CD8-positive, alpha-beta memory T cell (primary cell): ENCODE measurements at regions not wholly inside any gene's neighbourhood (a gene's known extent, or its start where the extent isn't known, plus 50 kb on each side); places are given as distances from the start of the nearest gene placed in this dataset.
A peak's percentile ranks its signal among the peaks of the same experiment; 100 is the strongest.

Experiments
- CTCF ChIA-PET: fragments of 350-600 bp; sonication (Branson Sonifier 250); formaldehyde crosslinking; loops from one replicate; lab custom pipeline; 2021; ENCODE audit warnings: antibody characterized with exemption; lab: Charles Lee
- POLR2A ChIA-PET: fragments of 350-600 bp; sonication (Branson Sonifier 250); formaldehyde crosslinking; loops from one replicate; lab custom pipeline; 2021; ENCODE audit warnings: antibody characterized with exemption; lab: Charles Lee
- DNase-seq, 5 donors: peaks; one replicate each; pipeline versions ENCODE4 v3.0.0 to v3.0.0-alpha.2; 2020 to 2022; ENCODE audit warnings: mixed read lengths in 1 of 5
- H3K27ac ChIP-seq: one replicate; pipeline ENCODE4 v1.7.0; 2013; ENCODE audit warnings: low read depth, mild to moderate bottlenecking, low read length, moderate library complexity
- H3K27me3 ChIP-seq: 2 replicates; pipeline ENCODE4 v1.7.0; 2013; ENCODE audit warnings: low read length, mild to moderate bottlenecking; ENCODE audit not compliant: insufficient read depth, poor library complexity, severe bottlenecking
- H3K36me3 ChIP-seq: 2 replicates; pipeline ENCODE4 v1.7.0; 2013; ENCODE audit warnings: mild to moderate bottlenecking, low read length, moderate library complexity; ENCODE audit not compliant: insufficient read depth
- H3K4me1 ChIP-seq: 2 replicates; pipeline ENCODE4 v1.7.0; 2013; ENCODE audit warnings: mild to moderate bottlenecking, low read length, moderate library complexity; ENCODE audit not compliant: insufficient read depth
- H3K4me3 ChIP-seq: 2 replicates; pipeline ENCODE4 v1.7.0; 2013; ENCODE audit warnings: mild to moderate bottlenecking, low read length
- H3K9me3 ChIP-seq: 2 replicates; pipeline ENCODE4 v1.7.0; 2013; ENCODE audit warnings: mild to moderate bottlenecking, low read length
- H3K27ac Mint-ChIP-seq, 8 donors: one replicate each; pipeline ENCODE4 v1.8.0; 2020 to 2021; ENCODE audit warnings: mixed read lengths in 8 of 8, mild to moderate bottlenecking in 6 of 8, inconsistent platforms in 3 of 8, moderate library complexity in 3 of 8
- H3K27me3 Mint-ChIP-seq, 2 donors: one replicate each; pipeline ENCODE4 v1.8.0; 2020 to 2021; ENCODE audit warnings: mixed read lengths in 2 of 2, mild to moderate bottlenecking in 1 of 2, moderate library complexity in 1 of 2
- H3K36me3 Mint-ChIP-seq, 3 donors: one replicate each; pipeline ENCODE4 v1.8.0; 2020 to 2021; ENCODE audit warnings: mixed read lengths in 3 of 3, inconsistent platforms in 1 of 3, mild to moderate bottlenecking in 1 of 3
- H3K4me1 Mint-ChIP-seq, 3 donors: one replicate each; pipeline ENCODE4 v1.8.0; 2020 to 2021; ENCODE audit warnings: mixed read lengths in 3 of 3, inconsistent platforms in 1 of 3, mild to moderate bottlenecking in 1 of 3
- H3K4me3 Mint-ChIP-seq, 7 donors: one replicate each; pipeline ENCODE4 v1.8.0; 2020 to 2021; ENCODE audit warnings: mixed read lengths in 7 of 7, mild to moderate bottlenecking in 6 of 7, moderate library complexity in 4 of 7, inconsistent platforms in 2 of 7
- H3K9me3 Mint-ChIP-seq, 5 donors: one replicate each; pipeline ENCODE4 v1.8.0; 2020 to 2022; ENCODE audit warnings: mixed read lengths in 5 of 5, mild to moderate bottlenecking in 3 of 5, moderate library complexity in 2 of 5, inconsistent platforms in 1 of 5

GRCh38 chr13:50634339-50634738 lies 209.2 kb downstream of the DLEU7 start:
- no peaks in the 10 kb centered on the region for H3K4me1 Mint-ChIP-seq
- ChIA-PET CTCF (no interaction called here), POLR2A (no interaction called here)
- H3K27ac ChIP-seq = no peak overlapping the region
- H3K9me3 ChIP-seq = no peaks in the 10 kb centered on the region
- no peaks in the 10 kb centered on the region for H3K27me3 ChIP-seq
- no peaks in the 10 kb centered on the region for H3K36me3 Mint-ChIP-seq
- H3K4me3 Mint-ChIP-seq = no peak overlapping the region
- DNase-seq = no peak
- no peaks in the 10 kb centered on the region for H3K36me3 ChIP-seq
- H3K9me3 Mint-ChIP-seq = no peaks in the 10 kb centered on the region
- H3K4me3 ChIP-seq = no peak overlapping the region
- H3K27ac Mint-ChIP-seq = no peak overlapping the region
- H3K4me1 ChIP-seq = no peaks in the 10 kb centered on the region
- no peaks in the 10 kb centered on the region for H3K27me3 Mint-ChIP-seq

GRCh38 chr13:50635504-50635903 lies 208.0 kb downstream of the DLEU7 start:
- no peaks in the 10 kb centered on the region for H3K36me3 ChIP-seq
- CTCF ChIA-PET = no interaction called here
- no peak overlapping the region for H3K4me3 ChIP-seq
- no peaks in the 10 kb centered on the region for H3K27me3 Mint-ChIP-seq
- peak overlapping the region in 1 of 8 donors; percentile 80 for H3K27ac Mint-ChIP-seq
- H3K36me3 Mint-ChIP-seq = no peaks in the 10 kb centered on the region
- no peaks in the 10 kb centered on the region for H3K27me3 ChIP-seq
- H3K9me3 Mint-ChIP-seq = no peaks in the 10 kb centered on the region
- no peak overlapping the region for H3K4me3 Mint-ChIP-seq
- H3K4me1 ChIP-seq = no peaks in the 10 kb centered on the region
- no peaks in the 10 kb centered on the region for H3K9me3 ChIP-seq
- DNase-seq = no peak
- POLR2A ChIA-PET = no interaction called here
- no peak overlapping the region for H3K27ac ChIP-seq
- H3K4me1 Mint-ChIP-seq = no peaks in the 10 kb centered on the region

DNA sequence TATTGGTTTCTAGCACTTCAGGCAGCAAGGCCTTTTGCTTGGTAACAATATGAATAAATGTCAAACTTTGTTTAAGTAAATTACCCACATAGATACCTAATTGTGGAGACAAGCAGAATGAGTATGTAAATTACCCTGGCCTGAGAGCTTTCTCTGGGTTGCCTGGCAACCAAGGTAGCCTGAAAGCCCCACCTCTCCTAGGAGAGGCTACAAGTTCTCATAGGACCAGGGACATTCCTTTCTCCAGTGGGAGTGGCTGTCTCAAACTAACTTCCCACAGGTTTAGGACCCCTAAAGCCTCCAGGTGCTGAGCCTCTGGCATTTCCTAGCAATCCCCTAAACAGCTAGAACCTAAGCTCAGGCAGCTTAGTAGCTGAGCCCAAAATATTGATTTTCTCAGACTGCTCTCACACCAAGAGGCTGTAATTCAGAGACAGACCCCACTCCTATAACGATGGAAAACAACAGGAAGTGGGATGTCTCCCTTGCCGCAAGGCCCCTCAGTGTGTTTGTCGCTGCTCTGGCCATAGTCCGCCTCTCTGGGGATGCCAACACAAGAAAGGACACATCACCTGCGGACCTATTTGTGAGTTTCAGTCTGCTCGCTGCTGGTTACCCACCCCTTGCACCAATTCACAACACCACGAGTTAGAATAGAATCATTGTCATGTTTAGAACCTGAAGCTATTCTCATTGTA lies 207.3 kb downstream of the DLEU7 start:
- no peak for DNase-seq
- POLR2A ChIA-PET = no interaction called here
- H3K9me3 ChIP-seq = no peaks in the 10 kb centered on the region
- no peak overlapping the region for H3K4me3 Mint-ChIP-seq
- H3K36me3 Mint-ChIP-seq = no peaks in the 10 kb centered on the region
- H3K27ac Mint-ChIP-seq = no peak overlapping the region
- no peaks in the 10 kb centered on the region for H3K27me3 ChIP-seq
- no peaks in the 10 kb centered on the region for H3K36me3 ChIP-seq
- no peak overlapping the region for H3K4me3 ChIP-seq
- no peaks in the 10 kb centered on the region for H3K4me1 Mint-ChIP-seq
- H3K9me3 Mint-ChIP-seq = no peaks in the 10 kb centered on the region
- no peak overlapping the region for H3K27ac ChIP-seq
- peaks cover 0 to 3% of the 10 kb centered on the region in 2 donors for H3K27me3 Mint-ChIP-seq
- CTCF ChIA-PET = no interaction called here
- H3K4me1 ChIP-seq = no peaks in the 10 kb centered on the region

- no peak for DNase-seq
- Histone ChIP-seq H3K4me3 (no peak overlapping the region), H3K4me1 (no peaks in the 10 kb centered on the region), H3K36me3 (no peaks in the 10 kb centered on the region), H3K9me3 (no peaks in the 10 kb centered on the region), H3K27me3 (no peaks in the 10 kb centered on the region), H3K27ac (no peak overlapping the region)
- ChIA-PET CTCF (no interaction called here), POLR2A (no interaction called here)
- Mint-ChIP-seq H3K4me1 (no peaks in the 10 kb centered on the region), H3K9me3 (no peaks in the 10 kb centered on the region), H3K4me3 (no peak overlapping the region), H3K36me3 (peaks cover 0 to 15% (median 1%) of the 10 kb centered on the region in 3 donors), H3K27ac (no peak overlapping the region), H3K27me3 (peaks cover 7 to 8% of the 10 kb centered on the region in 2 donors)
Measured at GRCh38 chr13:50643060-50643459, 200.4 kb downstream of the DLEU7 start.

DNA sequence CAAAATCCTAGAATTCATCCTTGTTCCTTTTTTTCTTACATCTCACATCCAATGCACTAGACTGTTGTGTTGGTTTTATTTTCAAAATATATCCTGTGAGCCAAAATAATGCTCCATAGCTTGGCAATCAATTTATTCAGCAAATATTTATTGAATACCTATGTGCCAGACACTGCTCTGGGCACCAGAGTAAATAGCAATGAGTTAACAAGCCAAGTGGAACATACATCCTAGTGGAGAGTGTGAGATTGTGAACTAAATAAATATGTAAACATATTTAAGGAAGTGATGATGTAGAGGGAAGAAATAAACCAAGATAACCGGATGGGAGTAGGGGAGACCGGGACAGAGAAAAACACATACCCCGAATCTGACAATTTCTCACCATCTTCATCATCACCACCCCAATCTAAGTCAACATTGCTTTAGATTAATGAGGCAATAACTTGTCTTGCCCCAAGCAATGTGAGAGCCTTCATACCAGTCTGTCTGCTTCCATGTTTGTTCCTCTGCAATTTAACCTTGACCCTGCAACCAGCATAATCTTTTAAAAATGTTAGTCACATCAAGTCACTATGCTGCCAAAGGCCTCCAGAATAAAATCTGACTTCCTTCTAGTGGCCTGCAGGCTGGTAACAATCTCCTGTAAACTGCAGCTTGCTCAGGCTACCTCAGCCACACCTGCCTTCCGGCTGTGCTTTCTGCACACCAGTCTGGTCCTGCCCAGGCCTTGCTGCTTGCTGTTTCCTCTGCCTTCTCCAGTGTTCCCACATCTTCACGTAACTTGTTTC lies 199.2 kb downstream of the DLEU7 start:
- Mint-ChIP-seq H3K36me3 (peaks cover 0 to 15% (median 1%) of the 10 kb centered on the region in 3 donors), H3K4me1 (no peaks in the 10 kb centered on the region), H3K9me3 (no peaks in the 10 kb centered on the region), H3K4me3 (no peak overlapping the region), H3K27ac (no peak overlapping the region), H3K27me3 (peaks cover 7 to 8% of the 10 kb centered on the region in 2 donors)
- no peak overlapping the region for H3K27ac ChIP-seq
- ChIA-PET POLR2A (no interaction called here), CTCF (no interaction called here)
- H3K27me3 ChIP-seq = no peaks in the 10 kb centered on the region
- H3K9me3 ChIP-seq = no peaks in the 10 kb centered on the region
- no peaks in the 10 kb centered on the region for H3K4me1 ChIP-seq
- H3K36me3 ChIP-seq = no peaks in the 10 kb centered on the region
- no peak overlapping the region for H3K4me3 ChIP-seq
- no peak for DNase-seq

DNA sequence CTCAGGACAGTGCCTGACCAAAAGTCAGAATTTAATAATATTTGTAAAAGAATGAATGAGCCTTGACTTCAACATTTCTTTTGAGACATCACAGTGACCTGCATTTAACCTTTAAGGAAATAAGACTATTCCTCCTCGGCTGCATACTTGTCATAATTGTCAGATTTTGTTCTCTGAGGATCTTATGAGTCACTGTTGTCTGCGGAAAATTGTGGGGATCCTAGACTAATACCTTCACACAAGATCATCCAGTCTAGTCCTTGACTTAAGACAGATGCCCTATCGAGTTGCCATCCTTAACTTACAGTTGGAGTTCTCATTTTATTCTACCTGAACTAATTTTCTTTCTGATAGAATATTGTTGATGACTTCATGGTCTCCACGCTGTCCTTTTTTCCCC lies 198.4 kb downstream of the DLEU7 start:
- no peaks in the 10 kb centered on the region for H3K36me3 ChIP-seq
- peaks cover 0 to 15% (median 1%) of the 10 kb centered on the region in 3 donors for H3K36me3 Mint-ChIP-seq
- H3K27ac Mint-ChIP-seq = peak overlapping the region in 1 of 8 donors; percentile 0
- ChIA-PET POLR2A (no interaction called here), CTCF (no interaction called here)
- no peak overlapping the region for H3K27ac ChIP-seq
- peaks cover 7 to 8% of the 10 kb centered on the region in 2 donors for H3K27me3 Mint-ChIP-seq
- H3K9me3 ChIP-seq = no peaks in the 10 kb centered on the region
- no peaks in the 10 kb centered on the region for H3K27me3 ChIP-seq
- no peaks in the 10 kb centered on the region for H3K9me3 Mint-ChIP-seq
- no peak overlapping the region for H3K4me3 Mint-ChIP-seq
- no peaks in the 10 kb centered on the region for H3K4me1 Mint-ChIP-seq
- H3K4me3 ChIP-seq = no peak overlapping the region
- H3K4me1 ChIP-seq = no peaks in the 10 kb centered on the region
- DNase-seq = no peak

DNA sequence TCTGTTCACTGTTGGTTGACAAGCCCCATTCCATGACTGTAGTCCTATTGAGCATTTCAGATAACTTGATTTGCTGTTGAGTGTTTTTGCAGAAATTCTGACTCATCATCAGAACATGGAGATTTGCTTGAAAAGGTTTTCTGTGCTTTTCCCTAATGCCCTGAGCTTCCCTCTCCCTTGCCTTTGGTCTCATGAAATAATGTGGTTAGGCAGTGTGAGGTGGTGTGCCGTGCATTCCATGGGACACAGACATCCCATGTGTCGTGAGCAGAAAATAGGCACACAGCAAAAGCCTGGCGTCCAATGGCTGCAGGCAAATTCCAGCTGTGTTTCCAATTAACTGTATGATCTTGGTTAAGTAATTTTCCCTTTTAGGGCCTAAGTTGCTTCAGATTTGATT lies 197.4 kb downstream of the DLEU7 start:
- Histone ChIP-seq H3K4me3 (no peak overlapping the region), H3K9me3 (no peaks in the 10 kb centered on the region), H3K27me3 (no peaks in the 10 kb centered on the region), H3K27ac (no peak overlapping the region), H3K4me1 (no peaks in the 10 kb centered on the region), H3K36me3 (no peaks in the 10 kb centered on the region)
- peaks cover 0 to 3% (median 0%) of the 10 kb centered on the region in 3 donors for H3K4me1 Mint-ChIP-seq
- no peak for DNase-seq
- ChIA-PET POLR2A (no interaction called here), CTCF (no interaction called here)
- peaks cover 0 to 15% (median 1%) of the 10 kb centered on the region in 3 donors for H3K36me3 Mint-ChIP-seq
- no peak overlapping the region for H3K27ac Mint-ChIP-seq
- no peaks in the 10 kb centered on the region for H3K9me3 Mint-ChIP-seq
- H3K27me3 Mint-ChIP-seq = peaks cover 5 to 7% of the 10 kb centered on the region in 2 donors
- no peak overlapping the region for H3K4me3 Mint-ChIP-seq

GRCh38 chr13:50649211-50649610 lies 194.3 kb downstream of the DLEU7 start:
- POLR2A ChIA-PET = no interaction called here
- H3K9me3 ChIP-seq = no peaks in the 10 kb centered on the region
- no peak overlapping the region for H3K4me3 Mint-ChIP-seq
- no peak for DNase-seq
- CTCF ChIA-PET = no interaction called here
- H3K27me3 ChIP-seq = no peaks in the 10 kb centered on the region
- H3K4me3 ChIP-seq = no peak overlapping the region
- H3K4me1 ChIP-seq = no peaks in the 10 kb centered on the region
- H3K4me1 Mint-ChIP-seq = peaks cover 0 to 3% (median 0%) of the 10 kb centered on the region in 3 donors
- no peak overlapping the region for H3K27ac ChIP-seq
- H3K36me3 ChIP-seq = no peaks in the 10 kb centered on the region
- H3K27ac Mint-ChIP-seq = no peak overlapping the region
- H3K9me3 Mint-ChIP-seq = no peaks in the 10 kb centered on the region
- peaks cover 0 to 5% (median 1%) of the 10 kb centered on the region in 3 donors for H3K36me3 Mint-ChIP-seq
- peaks cover 1 to 2% of the 10 kb centered on the region in 2 donors for H3K27me3 Mint-ChIP-seq
